H1 (cell line): ENCODE measurements at regions not wholly inside any gene's neighbourhood (a gene's known extent, or its start where the extent isn't known, plus 50 kb on each side); places are given as distances from the start of the nearest gene placed in this dataset.

ENCODE experiments used
- CTCF ChIA-PET: fragments of 300-600 bp; sonication (Branson Sonifier 250); formaldehyde crosslinking; loops from one replicate; lab custom pipeline; 2021; ENCODE audit not compliant: partially characterized antibody; lab: Charles Lee
- POLR2A ChIA-PET: fragments of 300-600 bp; sonication (Branson Sonifier 250); formaldehyde crosslinking; loops from one replicate; lab custom pipeline; 2021; ENCODE audit warnings: inconsistent platforms; ENCODE audit not compliant: partially characterized antibody; lab: Charles Lee
- DNase-seq, 2 experiments: peaks; one replicate each; pipeline versions ENCODE4 v3.0.0 to v3.0.0-alpha.2; 2010 to 2022; ENCODE audit warnings: low spot score in 2 of 2, low read depth in 1 of 2, mixed read lengths in 1 of 2
- FAIRE-seq: peaks from 2 replicates; lab custom pipeline; 2011; peaks lifted over from hg19 to GRCh38; lab: Jason Lieb, UNC
- H2AFZ ChIP-seq: 2 replicates; pipeline ENCODE4 v1.8.1; 2012; ENCODE audit warnings: low read length, inconsistent platforms
- H2AK5ac ChIP-seq: 2 replicates; pipeline ENCODE4 v1.6.1; 2013; ENCODE audit warnings: low read depth, low read length
- H2BK120ac ChIP-seq: replicated peaks from 2 replicates; pipeline ENCODE3; 2013; ENCODE audit warnings: low read depth, low read length, inconsistent platforms
- H2BK12ac ChIP-seq: 2 replicates; pipeline ENCODE4 v1.6.1; 2013; ENCODE audit warnings: low read depth, low read length
- H2BK15ac ChIP-seq: 2 replicates; pipeline ENCODE4 v1.6.1; 2013; ENCODE audit warnings: low read length
- H2BK20ac ChIP-seq: 2 replicates; pipeline ENCODE4 v1.6.1; 2013; ENCODE audit warnings: low read length
- H2BK5ac ChIP-seq: 2 replicates; pipeline ENCODE4 v1.6.1; 2013; ENCODE audit warnings: low read depth, low read length
- H3K14ac ChIP-seq: 2 replicates; pipeline ENCODE4 v1.6.1; 2013; ENCODE audit warnings: inconsistent platforms; ENCODE audit not compliant: insufficient read length
- H3K18ac ChIP-seq: 2 replicates; pipeline ENCODE4 v1.6.1; 2013; ENCODE audit warnings: low read length; ENCODE audit errors: extremely low read depth
- H3K23ac ChIP-seq: 2 replicates; pipeline ENCODE4 v1.6.1; 2013; ENCODE audit warnings: inconsistent platforms; ENCODE audit not compliant: insufficient read length
- H3K23me2 ChIP-seq: 2 replicates; pipeline ENCODE4 v1.6.1; 2013; ENCODE audit warnings: low read depth, low read length
- H3K27ac ChIP-seq: 2 replicates; pipeline ENCODE4 v1.6.1; 2011; ENCODE audit warnings: low read depth, low read length, inconsistent platforms
- H3K27me3 ChIP-seq, 4 experiments: replicated peaks in 1 of 4; 1 replicate in 1 of 4; 2 replicates in 3 of 4; pipeline versions ENCODE4 v1.6.1 to v1.8.1; 2011 to 2013; ENCODE audit warnings: low read length in 3 of 4, mild to moderate bottlenecking in 3 of 4, inconsistent platforms in 2 of 4, mixed read lengths in 2 of 4, moderate library complexity in 1 of 4; ENCODE audit not compliant: control insufficient read depth in 3 of 4, insufficient read depth in 3 of 4; ENCODE audit errors: extremely low read depth in 1 of 4
- H3K36me3 ChIP-seq, 4 experiments: 2 replicates each; pipeline versions ENCODE4 v1.6.1 to v1.8.1; 2011 to 2013; ENCODE audit warnings: mild to moderate bottlenecking in 4 of 4, low read length in 3 of 4, moderate library complexity in 2 of 4, control low read depth in 1 of 4, inconsistent platforms in 1 of 4; ENCODE audit not compliant: insufficient read depth in 4 of 4, control insufficient read depth in 2 of 4
- H3K4ac ChIP-seq: replicated peaks from 2 replicates; pipeline ENCODE3; 2013; ENCODE audit warnings: low read length, low read depth, mixed read lengths, inconsistent platforms; ENCODE audit not compliant: insufficient read length
- H3K4me1 ChIP-seq, 4 experiments: replicated peaks in 1 of 4; 1 replicate in 1 of 4; 2 replicates in 3 of 4; pipeline versions ENCODE4 v1.6.1 to v1.8.1; 2011 to 2013; ENCODE audit warnings: low read length in 3 of 4, inconsistent platforms in 2 of 4, mixed read lengths in 1 of 4; ENCODE audit not compliant: insufficient read depth in 4 of 4, control insufficient read depth in 3 of 4
- H3K4me2 ChIP-seq, 2 experiments: 2 replicates each; pipeline versions ENCODE4 v1.6.1 to v1.8.1; 2011 to 2013; ENCODE audit warnings: low read depth in 2 of 2, low read length in 2 of 2, control low read depth in 1 of 2, inconsistent platforms in 1 of 2, mild to moderate bottlenecking in 1 of 2; ENCODE audit not compliant: insufficient read depth in 1 of 2
- H3K4me3 ChIP-seq, 4 experiments: fragments of 200-600, 300-600 bp in 1 of 4; sonication (generic), shearing (Covaris generic), sonication (Bioruptor Twin) in 1 of 4; 2 replicates each; pipeline versions ENCODE4 v1.5.1 to v1.8.1; 2011 to 2016; ENCODE audit warnings: low read length in 4 of 4, low read depth in 3 of 4, control low read depth in 2 of 4, inconsistent platforms in 2 of 4, mild to moderate bottlenecking in 2 of 4, mixed read lengths in 1 of 4, moderate library complexity in 1 of 4; ENCODE audit not compliant: insufficient read depth in 2 of 4; ENCODE audit errors: extremely low read depth in 1 of 4
- H3K56ac ChIP-seq: replicated peaks from 2 replicates; pipeline ENCODE3; 2013; ENCODE audit warnings: low read depth, mild to moderate bottlenecking, mixed read lengths, low read length, inconsistent platforms; ENCODE audit not compliant: insufficient read length
- H3K79me1 ChIP-seq: 2 replicates; pipeline ENCODE4 v1.6.1; 2013; ENCODE audit warnings: low read depth, low read length, control low read depth
- H3K79me2 ChIP-seq, 2 experiments: 2 replicates each; pipeline versions ENCODE4 v1.6.1 to v1.8.1; 2012 to 2013; ENCODE audit warnings: low read length in 2 of 2, mild to moderate bottlenecking in 2 of 2, inconsistent platforms in 1 of 2; ENCODE audit not compliant: insufficient read depth in 2 of 2, control insufficient read depth in 1 of 2
- H3K9ac ChIP-seq, 4 experiments: replicated peaks in 1 of 4; 1 replicate in 1 of 4; 2 replicates in 3 of 4; pipeline versions ENCODE4 v1.6.1 to v1.8.1; 2011 to 2013; ENCODE audit warnings: low read depth in 3 of 4, low read length in 3 of 4, control low read depth in 2 of 4, mild to moderate bottlenecking in 2 of 4, moderate library complexity in 2 of 4, inconsistent platforms in 1 of 4; ENCODE audit errors: extremely low read depth in 1 of 4
- H3K9me3 ChIP-seq, 2 experiments: 2 replicates each; pipeline versions ENCODE4 v1.6.1 to v1.8.1; 2012 to 2013; ENCODE audit warnings: mild to moderate bottlenecking in 2 of 2, moderate library complexity in 2 of 2, control low read depth in 1 of 2, inconsistent platforms in 1 of 2, low read depth in 1 of 2, low read length in 1 of 2, mixed read lengths in 1 of 2; ENCODE audit not compliant: insufficient read depth in 2 of 2
- H4K20me1 ChIP-seq, 2 experiments: replicated peaks in 1 of 2; 2 replicates each; pipeline versions ENCODE3 to v1.8.1; 2011 to 2013; ENCODE audit warnings: inconsistent platforms in 2 of 2, low read length in 2 of 2, mild to moderate bottlenecking in 1 of 2; ENCODE audit not compliant: insufficient read depth in 2 of 2, control insufficient read depth in 1 of 2
- H4K5ac ChIP-seq: 2 replicates; pipeline ENCODE4 v1.6.1; 2013; ENCODE audit warnings: low read length, low read depth, mixed read lengths, inconsistent platforms; ENCODE audit not compliant: insufficient read length
- H4K8ac ChIP-seq: 2 replicates; pipeline ENCODE4 v1.8.0; 2013; ENCODE audit warnings: mild to moderate bottlenecking, moderate library complexity, low read length, inconsistent platforms; ENCODE audit not compliant: insufficient read depth; ENCODE audit errors: extremely low read depth
- H4K91ac ChIP-seq: replicated peaks from 2 replicates; pipeline ENCODE3; 2013; ENCODE audit warnings: low read length, mixed read lengths, inconsistent platforms; ENCODE audit not compliant: insufficient read length
- BACH1 ChIP-seq: IDR thresholded peaks from 2 replicates; pipeline ENCODE4 v1.6.1; 2012; ENCODE audit warnings: low read length, improper control_type of control experiment
- PHF8 ChIP-seq: fragments of 200-600 bp; sonication (generic); conservative IDR thresholded peaks from 2 replicates; pipeline ENCODE4 v1.7.1; 2012; ENCODE audit warnings: low read depth, mild to moderate bottlenecking, inconsistent platforms, low read length, moderate library complexity
- WGBS, 2 experiments: shearing (Covaris generic) in 1 of 2; methylation state at CpG; one replicate each; pipeline versions ENCODE4 v1.1.6 to v1.1.7; 2013 to 2015; ENCODE audit warnings: low lambda C conversion rate in 2 of 2, mixed read lengths in 2 of 2, inconsistent platforms in 1 of 2, low coverage in 1 of 2, missing lambda C conversion rate in 1 of 2; ENCODE audit not compliant: insufficient replicate concordance in 2 of 2, insufficient coverage in 1 of 2, insufficient read length in 1 of 2; ENCODE audit errors: extremely low coverage in 1 of 2, missing lambda C conversion rate in 1 of 2; 5-methylcytosine and 5-hydroxymethylcytosine counted together

- Histone ChIP-seq H2AK5ac (no peak overlapping the region), H4K5ac (no peak overlapping the region), H3K4me1 (no peaks in the 10 kb centered on the region), H2BK15ac (no peak overlapping the region), H3K56ac (no peak overlapping the region), H3K4me2 (no peak overlapping the region), H3K4me3 (no peak overlapping the region), H2AFZ (no peak overlapping the region), H3K27ac (no peak overlapping the region), H3K18ac (no peak overlapping the region), H4K8ac (no peak overlapping the region; the same call in 1 of the 2 replicates), H2BK120ac (no peak overlapping the region), H2BK5ac (no peak overlapping the region), H4K20me1 (no peaks in the 10 kb centered on the region), H3K23ac (no peak overlapping the region), H2BK12ac (no peak overlapping the region), H3K79me2 (no peaks in the 10 kb centered on the region), H3K79me1 (no peaks in the 10 kb centered on the region), H4K91ac (no peak overlapping the region), H3K9ac (no peak overlapping the region), H3K23me2 (no peaks in the 10 kb centered on the region), H3K36me3 (no peaks in the 10 kb centered on the region), H3K27me3 (no peaks in the 10 kb centered on the region), H3K9me3 (no peaks in the 10 kb centered on the region), H3K4ac (no peak overlapping the region), H3K14ac (no peak overlapping the region), H2BK20ac (no peak overlapping the region)
- DNase-seq (no peak), FAIRE-seq (no peak)
- TF ChIP-seq BACH1 (no peak), PHF8 (no peak)
- CTCF ChIA-PET = interaction anchor here (1.0 kb wide), 1 partner anchor 38 kb away, joined by 3 read pairs; no protein-coding TSS in a partner anchor
- 89% methylated on average over 8 of the region's 8 CpGs; no CpG with 5 or more reads in 1 of the 2 experiments for WGBS, 2 experiments
- POLR2A ChIA-PET = no interaction called here
Measured at GRCh38 chr18:53605198-53605597, 619.3 kb downstream of the MBD2 start.
